ENCODE measurements at regions not wholly inside any gene's neighbourhood (a gene's known extent, or its start where the extent isn't known, plus 50 kb on each side); places are given as distances from the start of the nearest gene placed in this dataset.
"Not testable (repeated sequence)": the region's sequence is repeated elsewhere in the genome, so short reads cannot be mapped to it uniquely, and the experiment has no call there.

- DNase-seq = no peak
Observed at GRCh38 chr7:54398863-54399262, 143.3 kb upstream of the VSTM2A start.

DNA sequence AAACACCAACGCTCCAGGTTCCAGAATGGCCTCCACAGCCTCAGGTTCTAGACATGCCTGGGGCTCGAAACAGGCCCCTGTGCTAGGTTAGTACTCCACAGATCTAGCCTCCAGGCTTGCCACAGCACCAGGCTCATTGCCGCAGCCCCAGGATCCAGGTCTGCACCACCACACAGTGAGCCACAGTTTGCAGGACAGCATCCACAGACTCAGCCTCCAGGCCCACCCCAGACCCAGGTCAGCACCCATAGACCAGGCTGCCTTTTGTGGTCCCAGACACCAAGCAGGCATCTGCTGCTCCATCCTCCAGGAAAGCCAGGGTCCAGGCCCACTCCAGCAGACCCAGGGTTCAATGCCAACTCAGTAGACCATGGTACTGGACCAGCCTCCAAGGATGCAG, 132.3 kb upstream of the VSTM2A start:
- no peak for DNase-seq

DNA sequence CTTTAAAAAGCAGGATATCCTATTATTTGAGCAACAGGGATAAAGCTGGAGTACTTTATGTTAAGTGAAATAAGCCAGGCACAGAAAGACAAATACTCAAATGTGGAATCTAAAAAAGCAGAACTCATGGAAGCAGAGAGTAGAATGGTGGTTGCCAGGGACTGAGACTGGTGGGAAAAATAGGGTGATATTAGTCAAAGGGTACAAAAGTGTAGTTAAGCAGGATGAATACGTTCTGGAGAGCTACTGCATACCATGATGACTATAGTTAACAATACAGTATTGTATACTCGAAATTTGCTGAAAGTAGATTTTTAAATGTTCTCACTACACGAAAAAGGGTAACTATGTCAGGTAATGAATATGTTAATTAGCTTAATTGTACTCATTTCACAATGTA, 125.5 kb upstream of the VSTM2A start:
- DNase-seq = no peak

DNA sequence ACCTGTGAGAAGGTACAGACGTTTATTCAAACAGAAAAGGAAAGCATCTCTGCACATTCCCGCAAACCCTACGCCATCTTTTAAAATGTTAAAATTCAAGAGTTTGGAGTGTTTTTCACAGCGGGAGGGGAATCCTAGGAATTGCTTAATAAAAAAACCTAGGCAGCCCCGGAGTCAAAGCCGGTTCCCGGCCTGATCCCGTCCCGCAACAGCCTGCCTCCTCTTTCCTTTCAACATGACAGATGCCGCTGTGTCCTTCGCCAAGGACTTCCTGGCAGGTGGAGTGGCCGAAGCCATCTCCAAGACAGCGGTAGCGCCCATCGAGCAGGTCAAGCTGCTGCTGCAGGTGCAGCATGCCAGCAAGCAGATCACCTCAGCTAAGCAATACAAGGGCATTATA, 123.0 kb upstream of the VSTM2A start:
- DNase-seq = no peak

GRCh38 chr7:54426406-54426805, 115.8 kb upstream of the VSTM2A start:
- DNase-seq = no peak

DNA sequence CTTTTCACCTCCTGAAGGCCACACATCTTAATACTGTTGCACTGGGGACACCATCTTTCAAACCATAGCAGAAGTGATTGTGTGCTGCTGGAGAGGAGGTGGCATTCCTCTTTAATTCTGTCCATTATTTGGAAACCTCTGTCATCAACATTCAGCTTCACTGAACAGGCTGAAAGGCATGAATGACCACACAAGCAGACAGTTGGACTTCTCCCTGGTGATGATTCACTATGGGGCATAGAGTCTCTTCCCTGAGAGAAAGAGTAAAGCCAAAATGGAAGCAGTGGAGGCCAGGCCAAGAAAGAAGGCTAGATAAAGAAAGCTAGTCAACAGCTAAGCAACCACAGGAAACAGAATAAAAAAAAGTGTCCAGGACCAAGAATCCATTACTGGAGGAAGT, 113.1 kb upstream of the VSTM2A start:
- no peak for DNase-seq

GRCh38 chr7:54439391-54439790, 102.8 kb upstream of the VSTM2A start:
- no peak for DNase-seq

- DNase-seq = not testable (repeated sequence)
Observed at GRCh38 chr7:54444046-54444686, 98.0 kb upstream of the VSTM2A start.

GRCh38 chr7:54453168-54453567, 89.0 kb upstream of the VSTM2A start:
- DNase-seq = not testable (repeated sequence)

DNA sequence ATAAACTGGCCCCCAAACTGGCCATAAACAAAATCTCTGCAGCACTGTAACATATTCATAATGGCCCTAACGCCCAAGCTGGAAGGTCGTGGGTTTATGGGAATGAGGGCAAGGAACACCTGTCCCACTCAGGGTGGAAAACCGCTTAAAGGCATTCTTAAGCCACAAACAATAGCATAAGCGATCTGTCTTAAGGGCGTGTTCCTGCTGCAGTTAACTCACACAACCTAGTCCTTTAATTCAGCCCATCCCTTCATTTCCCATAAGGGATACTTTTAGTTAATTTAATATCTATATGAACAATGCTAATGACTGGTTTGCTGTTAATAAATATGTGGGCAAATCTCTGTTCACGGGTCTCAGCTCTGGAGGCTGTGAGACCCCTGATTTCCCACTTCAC, 87.5 kb upstream of the VSTM2A start:
- DNase-seq = not testable (repeated sequence)

- no peak for DNase-seq
Observed at GRCh38 chr7:54465095-54465494, 77.1 kb upstream of the VSTM2A start.

- no peak for DNase-seq
Observed at GRCh38 chr7:54469740-54470139, 72.4 kb upstream of the VSTM2A start.

DNA sequence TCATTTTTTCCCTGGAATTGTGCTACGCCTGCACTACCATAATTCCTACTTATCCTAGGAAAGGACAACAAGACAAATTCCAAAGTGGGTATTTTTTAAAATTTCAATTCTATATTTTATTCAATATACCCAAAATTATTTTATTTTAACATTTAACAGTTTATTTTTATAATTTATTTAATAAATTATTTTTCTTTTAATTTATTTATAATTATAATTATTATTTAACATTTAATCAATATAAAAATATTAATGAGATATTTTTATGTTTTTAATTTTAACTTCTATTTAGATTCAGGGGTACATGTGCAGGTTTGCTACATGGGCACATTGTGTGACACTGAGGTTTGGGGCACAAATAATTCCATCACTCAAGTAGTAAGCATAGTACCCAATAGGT, 65.6 kb upstream of the VSTM2A start:
- no peak for DNase-seq

GRCh38 chr7:54477083-54477482, 65.1 kb upstream of the VSTM2A start:
- no peak for DNase-seq

- no peak for DNase-seq
Observed at GRCh38 chr7:54483523-54483922, 58.7 kb upstream of the VSTM2A start.

DNA sequence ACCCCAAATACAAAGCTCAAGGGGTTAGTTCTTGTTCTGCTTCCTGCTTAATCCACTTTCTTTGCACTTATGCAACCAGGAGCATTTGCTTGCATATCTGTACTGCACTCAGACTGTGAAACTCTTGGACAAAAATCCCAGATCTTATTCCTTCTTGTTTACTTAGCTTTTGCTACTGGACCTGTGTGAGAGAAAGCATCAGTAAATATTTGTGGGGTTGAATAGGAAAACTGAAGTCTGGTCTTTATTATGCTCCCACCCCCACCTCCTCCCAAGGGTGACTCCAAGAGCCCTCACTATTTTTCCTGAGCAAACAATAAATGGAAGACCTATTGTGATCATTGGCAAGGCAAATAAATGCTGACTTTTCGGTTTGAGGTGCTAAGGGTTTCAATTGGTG, 57.1 kb upstream of the VSTM2A start:
- DNase-seq = no peak
